ENCODE measurements at regions not wholly inside any gene's neighbourhood (a gene's known extent, or its start where the extent isn't known, plus 50 kb on each side); places are given as distances from the start of the nearest gene placed in this dataset.

DNA sequence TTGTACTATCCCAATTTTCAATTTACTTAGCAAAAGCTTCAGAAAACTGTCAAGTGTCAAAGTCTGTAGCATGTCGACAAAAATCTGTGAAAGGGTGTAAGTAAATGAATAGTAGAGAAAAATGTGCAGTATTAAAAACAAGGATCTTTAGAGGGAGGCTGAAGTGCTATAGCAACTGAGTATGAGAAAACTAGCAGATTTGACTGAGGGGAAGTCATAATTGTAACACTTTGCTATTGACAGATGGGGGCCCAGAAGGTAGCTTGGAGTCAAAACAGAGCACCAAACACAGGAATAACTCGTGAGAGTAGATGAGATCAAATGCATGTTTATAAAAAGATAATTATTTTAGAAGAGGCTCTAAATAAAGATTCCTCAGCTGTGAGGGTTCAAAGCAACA, 657.7 kb downstream of the TMEM182 start:
- no peaks in the 10 kb centered on the region for H3K36me3 Mint-ChIP-seq
- no peaks in the 10 kb centered on the region for H3K27me3 Mint-ChIP-seq
- no peak overlapping the region for H3K4me3 Mint-ChIP-seq
- H3K9me3 Mint-ChIP-seq, result no peaks in the 10 kb centered on the region
- no peak for DNase-seq (ENCODE audit: extremely low spot score, unreplicated experiment)
- TF ChIP-seq, protein P1, sequence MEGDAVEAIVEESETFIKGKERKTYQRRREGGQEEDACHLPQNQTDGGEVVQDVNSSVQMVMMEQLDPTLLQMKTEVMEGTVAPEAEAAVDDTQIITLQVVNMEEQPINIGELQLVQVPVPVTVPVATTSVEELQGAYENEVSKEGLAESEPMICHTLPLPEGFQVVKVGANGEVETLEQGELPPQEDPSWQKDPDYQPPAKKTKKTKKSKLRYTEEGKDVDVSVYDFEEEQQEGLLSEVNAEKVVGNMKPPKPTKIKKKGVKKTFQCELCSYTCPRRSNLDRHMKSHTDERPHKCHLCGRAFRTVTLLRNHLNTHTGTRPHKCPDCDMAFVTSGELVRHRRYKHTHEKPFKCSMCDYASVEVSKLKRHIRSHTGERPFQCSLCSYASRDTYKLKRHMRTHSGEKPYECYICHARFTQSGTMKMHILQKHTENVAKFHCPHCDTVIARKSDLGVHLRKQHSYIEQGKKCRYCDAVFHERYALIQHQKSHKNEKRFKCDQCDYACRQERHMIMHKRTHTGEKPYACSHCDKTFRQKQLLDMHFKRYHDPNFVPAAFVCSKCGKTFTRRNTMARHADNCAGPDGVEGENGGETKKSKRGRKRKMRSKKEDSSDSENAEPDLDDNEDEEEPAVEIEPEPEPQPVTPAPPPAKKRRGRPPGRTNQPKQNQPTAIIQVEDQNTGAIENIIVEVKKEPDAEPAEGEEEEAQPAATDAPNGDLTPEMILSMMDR (conservative IDR thresholded peaks at IDR 0.05), result no peak
- H3K27ac Mint-ChIP-seq, result no peak overlapping the region
- H3K4me1 Mint-ChIP-seq (ENCODE audit: unreplicated experiment), result no peaks in the 10 kb centered on the region

DNA sequence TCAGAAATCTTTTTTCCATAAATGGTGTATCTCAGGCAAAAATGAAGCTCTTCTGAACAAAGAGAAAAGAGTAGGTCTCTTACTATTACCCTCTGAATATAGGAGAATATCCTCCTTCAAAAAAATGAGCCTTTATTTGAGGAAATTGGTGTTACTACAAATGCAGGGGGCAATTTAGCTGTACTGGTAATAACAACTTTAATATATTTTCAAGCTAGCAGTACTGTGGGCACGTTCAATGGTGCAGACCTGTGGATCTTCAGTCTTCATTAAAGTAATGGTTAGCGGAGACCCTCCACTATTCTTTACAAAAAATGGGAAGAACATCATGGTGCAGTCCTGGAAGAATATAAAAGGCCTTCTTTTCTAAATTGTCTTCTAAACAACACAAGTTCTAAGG, 661.3 kb downstream of the TMEM182 start:
- DNase-seq (ENCODE audit: extremely low spot score, unreplicated experiment), result no peak
- H3K27me3 Mint-ChIP-seq, result no peaks in the 10 kb centered on the region
- H3K36me3 Mint-ChIP-seq, result no peaks in the 10 kb centered on the region
- H3K4me3 Mint-ChIP-seq, result no peak overlapping the region
- no peaks in the 10 kb centered on the region for H3K9me3 Mint-ChIP-seq
- no peaks in the 10 kb centered on the region for H3K4me1 Mint-ChIP-seq (ENCODE audit: unreplicated experiment)
- TF ChIP-seq, protein P1 (conservative IDR thresholded peaks at IDR 0.05), result no peak
- H3K27ac Mint-ChIP-seq, result no peak overlapping the region

DNA sequence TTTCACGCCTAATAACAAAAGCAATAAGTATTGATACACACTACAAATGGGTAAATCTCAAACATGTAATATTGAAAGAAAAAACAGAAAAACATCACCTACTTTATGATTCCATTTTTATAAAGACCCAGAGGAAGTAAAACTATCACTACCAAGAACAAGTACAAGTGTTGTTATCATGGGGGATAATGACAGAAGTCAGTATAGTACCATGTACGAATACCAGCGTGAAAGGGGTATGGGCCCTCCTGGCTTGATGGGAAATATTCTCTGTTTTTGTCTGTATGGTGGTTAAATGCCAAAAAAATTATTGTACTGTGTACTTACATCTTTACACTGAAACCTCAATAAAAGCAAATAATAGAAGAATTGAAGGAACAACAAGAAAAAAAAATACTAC, 665.7 kb downstream of the TMEM182 start:
- Mint-ChIP-seq H3K27ac (no peak overlapping the region), H3K36me3 (no peaks in the 10 kb centered on the region), H3K27me3 (no peaks in the 10 kb centered on the region), H3K9me3 (no peaks in the 10 kb centered on the region), H3K4me1 (ENCODE audit: unreplicated experiment) (no peaks in the 10 kb centered on the region), H3K4me3 (no peak overlapping the region)
- TF ChIP-seq, protein P1 (conservative IDR thresholded peaks at IDR 0.05), result no peak
- no peak for DNase-seq (ENCODE audit: extremely low spot score, unreplicated experiment)

DNA sequence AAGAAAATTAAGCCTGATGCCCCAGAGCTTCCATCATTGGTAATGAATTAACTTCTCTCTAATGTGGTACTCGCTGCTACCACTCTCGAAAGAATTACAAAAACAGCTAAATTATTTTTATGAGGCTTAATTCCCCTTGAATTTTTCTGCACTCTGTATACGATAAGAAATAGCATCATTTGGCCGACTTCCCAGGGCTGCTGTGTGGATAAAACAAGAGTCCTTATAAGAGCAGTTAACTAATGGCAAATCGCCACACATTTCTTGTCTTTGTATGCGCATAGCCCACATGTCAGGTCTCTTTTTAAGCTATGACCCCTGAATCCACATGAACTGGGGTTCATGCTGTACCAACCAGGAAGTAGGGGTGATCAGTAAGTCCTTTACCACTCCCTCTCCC, 668.4 kb downstream of the TMEM182 start:
- no peak for DNase-seq (ENCODE audit: extremely low spot score, unreplicated experiment)
- Mint-ChIP-seq H3K27me3 (no peaks in the 10 kb centered on the region), H3K36me3 (no peaks in the 10 kb centered on the region), H3K9me3 (no peaks in the 10 kb centered on the region), H3K4me1 (ENCODE audit: unreplicated experiment) (no peaks in the 10 kb centered on the region), H3K27ac (no peak overlapping the region), H3K4me3 (no peak overlapping the region)
- TF ChIP-seq, protein P1 (conservative IDR thresholded peaks at IDR 0.05), result no peak

DNA sequence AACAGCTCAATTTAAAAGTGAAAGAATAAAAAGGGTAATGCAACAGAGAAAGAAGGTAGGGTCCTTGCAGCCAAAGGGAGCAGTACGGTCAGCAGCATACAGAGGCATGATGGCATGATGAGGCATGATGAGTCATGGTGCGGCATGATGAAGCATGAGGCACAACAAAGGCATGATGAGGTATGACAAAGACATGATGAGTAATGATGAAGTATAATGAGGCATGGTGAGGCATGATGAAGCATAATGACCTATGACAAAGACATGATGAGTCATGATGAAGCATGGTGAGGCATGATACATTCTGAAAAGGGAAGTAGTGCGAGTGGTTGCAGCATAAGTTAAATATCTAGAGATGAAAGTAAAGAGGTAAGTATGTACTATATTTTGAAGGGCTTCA, 673.2 kb downstream of the TMEM182 start:
- no peaks in the 10 kb centered on the region for H3K9me3 Mint-ChIP-seq
- H3K27ac Mint-ChIP-seq, result no peak overlapping the region
- DNase-seq (ENCODE audit: extremely low spot score, unreplicated experiment), result no peak
- TF ChIP-seq, protein P1 (conservative IDR thresholded peaks at IDR 0.05), result no peak
- H3K36me3 Mint-ChIP-seq, result no peaks in the 10 kb centered on the region
- H3K4me1 Mint-ChIP-seq (ENCODE audit: unreplicated experiment), result no peaks in the 10 kb centered on the region
- no peak overlapping the region for H3K4me3 Mint-ChIP-seq
- no peaks in the 10 kb centered on the region for H3K27me3 Mint-ChIP-seq

DNA sequence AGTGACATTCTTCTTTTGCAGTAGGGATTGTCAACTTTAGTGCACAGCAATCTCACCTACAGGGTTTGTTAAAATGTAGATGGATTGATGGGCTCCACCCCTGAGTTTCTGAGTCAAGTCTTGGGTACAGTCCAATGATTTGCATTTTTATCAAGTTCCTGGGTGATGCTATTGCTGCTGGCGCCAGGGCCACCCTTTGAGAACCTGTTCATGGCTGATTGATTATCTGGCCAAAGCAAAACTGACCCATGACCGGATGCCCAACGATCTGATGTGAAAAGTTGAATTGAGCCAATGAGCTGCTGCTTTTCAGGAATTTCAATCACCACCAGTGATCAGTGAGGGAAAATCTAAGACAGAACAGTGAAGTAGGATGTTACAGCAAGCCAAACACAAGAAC, 675.3 kb downstream of the TMEM182 start:
- TF ChIP-seq, protein P1 (conservative IDR thresholded peaks at IDR 0.05), result no peak
- no peaks in the 10 kb centered on the region for H3K36me3 Mint-ChIP-seq
- no peak for DNase-seq (ENCODE audit: extremely low spot score, unreplicated experiment)
- H3K27me3 Mint-ChIP-seq, result no peaks in the 10 kb centered on the region
- H3K4me3 Mint-ChIP-seq, result no peak overlapping the region
- H3K9me3 Mint-ChIP-seq, result no peaks in the 10 kb centered on the region
- H3K27ac Mint-ChIP-seq, result no peak overlapping the region
- H3K4me1 Mint-ChIP-seq (ENCODE audit: unreplicated experiment), result no peaks in the 10 kb centered on the region

Data from type B pancreatic cell (in vitro differentiated cells).